Testis (tissue), 2 donors: ENCODE measurements at regions not wholly inside any gene's neighbourhood (a gene's known extent, or its start where the extent isn't known, plus 50 kb on each side); places are given as distances from the start of the nearest gene placed in this dataset.

Source experiments
- DNase-seq: peaks from one replicate; pipeline ENCODE4 v3.0.0-alpha.2; 2019
- H3K27ac ChIP-seq, 2 donors: fragments of 200-600 bp; sonication (generic); one replicate each; pipeline ENCODE4 v1.5.1; 2019
- H3K27me3 ChIP-seq: fragments of 200-600 bp; sonication (generic); one replicate; pipeline ENCODE4 v1.5.1; 2019
- H3K36me3 ChIP-seq: fragments of 200-600 bp; sonication (generic); one replicate; pipeline ENCODE4 v1.5.1; 2017; ENCODE audit warnings: low read depth; ENCODE audit errors: missing control alignments
- H3K4me1 ChIP-seq: fragments of 200-600 bp; sonication (generic); one replicate; pipeline ENCODE4 v1.5.1; 2019
- H3K4me3 ChIP-seq, 2 donors: fragments of 200-600 bp; sonication (generic); one replicate each; pipeline ENCODE4 v1.5.1; 2017 to 2019
- H3K9me3 ChIP-seq: fragments of 200-600 bp; sonication (generic); one replicate; pipeline ENCODE4 v1.5.1; 2017
- CTCF ChIP-seq, 3 experiments: fragments of 450-650 bp in 2 of 3; fragments of 200-600 bp in 1 of 3; sonication (generic) in 1 of 3; IDR thresholded peaks; one replicate each; pipeline ENCODE4 v1.5.1; 2016 to 2019; ENCODE audit warnings: antibody characterized with exemption in 3 of 3, mild to moderate bottlenecking in 2 of 3, moderate library complexity in 1 of 3
- POLR2A ChIP-seq: fragments of 450-650 bp; IDR thresholded peaks from one replicate; pipeline ENCODE4 v1.6.1; 2017; ENCODE audit warnings: antibody characterized with exemption, mild to moderate bottlenecking, moderate library complexity
- whole genome bisulfite sequencing, 2 donors: methylation state at CpG; one replicate each; pipeline ENCODE4 v1.1.5; 2018; 5-methylcytosine and 5-hydroxymethylcytosine counted together
- intact Hi-C: fragments of 100-400 bp; cut with DNase I; formaldehyde crosslinking; loops from one replicate; pipeline ENCODE4 v1.15.1; 2023; ENCODE audit warnings: low total_unique reads

GRCh38 chr7:155162422-155162821 lies 92.3 kb downstream of the HTR5A start:
- Histone ChIP-seq H3K4me3 (no peak overlapping the region), H3K9me3 (no peaks in the 10 kb centered on the region), H3K27ac (no peak overlapping the region), H3K4me1 (no peaks in the 10 kb centered on the region), H3K27me3 (no peaks in the 10 kb centered on the region), H3K36me3 (no peaks in the 10 kb centered on the region)
- intact Hi-C loops, result no loop called here
- TF ChIP-seq CTCF (IDR thresholded peaks at IDR 0.05), result no peak
- no peak for TF ChIP-seq POLR2A
- DNase-seq, result no peak

GRCh38 chr7:155163696-155164095 lies 93.6 kb downstream of the HTR5A start:
- Histone ChIP-seq H3K27ac (no peak overlapping the region), H3K4me1 (no peaks in the 10 kb centered on the region), H3K27me3 (no peaks in the 10 kb centered on the region), H3K9me3 (no peaks in the 10 kb centered on the region), H3K4me3 (no peak overlapping the region), H3K36me3 (no peaks in the 10 kb centered on the region)
- no peak for TF ChIP-seq CTCF (IDR thresholded peaks at IDR 0.05)
- no peak for TF ChIP-seq POLR2A
- intact Hi-C loops, result no loop called here
- DNase-seq, result no peak
- WGBS, 2 donors, result 75 to 87% methylated on average over 7 of the region's 7 CpGs

GRCh38 chr7:155164316-155164715 lies 94.2 kb downstream of the HTR5A start:
- DNase-seq, result no peak
- Histone ChIP-seq H3K27me3 (no peaks in the 10 kb centered on the region), H3K4me3 (no peak overlapping the region), H3K9me3 (no peaks in the 10 kb centered on the region), H3K27ac (no peak overlapping the region), H3K36me3 (no peaks in the 10 kb centered on the region), H3K4me1 (no peaks in the 10 kb centered on the region)
- 87 to 88% methylated on average over 5 to 8 of the region's 8 CpGs for WGBS, 2 donors
- intact Hi-C loops, result no loop called here
- TF ChIP-seq POLR2A, result no peak

GRCh38 chr7:155166108-155166507 lies 96.0 kb downstream of the HTR5A start:
- H3K27me3 ChIP-seq, result no peaks in the 10 kb centered on the region
- WGBS, 2 donors, result 81 to 86% methylated on average over 11 of the region's 11 CpGs

GRCh38 chr7:155166673-155167370 lies 96.7 kb downstream of the HTR5A start:
- no peak overlapping the region for H3K27ac ChIP-seq
- no peaks in the 10 kb centered on the region for H3K9me3 ChIP-seq
- H3K27me3 ChIP-seq, result no peaks in the 10 kb centered on the region
- 63 to 89% methylated on average over 17 to 28 of the region's 28 CpGs for WGBS, 2 donors
- intact Hi-C loops, result no loop called here
- no peaks in the 10 kb centered on the region for H3K36me3 ChIP-seq
- TF ChIP-seq CTCF (IDR thresholded peaks at IDR 0.05) (no peak), POLR2A (no peak)
- DNase-seq, result no peak
- H3K4me3 ChIP-seq, result no peak overlapping the region
- H3K4me1 ChIP-seq, result no peaks in the 10 kb centered on the region

More at GRCh38 chr7:155166108-155166507, 96.0 kb downstream of the HTR5A start:
- Histone ChIP-seq H3K36me3 (no peaks in the 10 kb centered on the region), H3K4me1 (no peaks in the 10 kb centered on the region), H3K27ac (no peak overlapping the region), H3K9me3 (no peaks in the 10 kb centered on the region), H3K4me3 (no peak overlapping the region)
- no peak for TF ChIP-seq CTCF (IDR thresholded peaks at IDR 0.05)
- TF ChIP-seq POLR2A, result no peak
- no peak for DNase-seq
- intact Hi-C loops, result no loop called here
